CD4-positive, CD25-positive, alpha-beta regulatory T cell (primary cell): ENCODE measurements at regions not wholly inside any gene's neighbourhood (a gene's known extent, or its start where the extent isn't known, plus 50 kb on each side); places are given as distances from the start of the nearest gene placed in this dataset.

Experiments
- ATAC-seq, 2 donors: fragments of 150-1000 bp; cut with Tn5 transposase; one replicate each; pipeline ENCODE4 v1.10.0; 2021; ENCODE audit warnings: low read depth in 2 of 2, moderate number of reproducible peaks in 2 of 2, moderate library complexity in 1 of 2
- DNase-seq, 3 donors: peaks; one replicate each; pipeline versions ENCODE4 v3.0.0 to v3.0.0-alpha.2; 2012 to 2022; ENCODE audit warnings: mixed read lengths in 1 of 3
- H3K27ac ChIP-seq: one replicate; pipeline ENCODE4 v1.7.0; 2013; ENCODE audit warnings: mild to moderate bottlenecking, low read length; ENCODE audit not compliant: insufficient read depth, poor library complexity, severe bottlenecking
- H3K27me3 ChIP-seq: one replicate; pipeline ENCODE4 v1.7.0; 2013; ENCODE audit warnings: low read length; ENCODE audit not compliant: control insufficient read depth, insufficient read depth
- H3K36me3 ChIP-seq: one replicate; pipeline ENCODE4 v1.7.0; 2013; ENCODE audit warnings: mild to moderate bottlenecking, low read length, moderate library complexity; ENCODE audit not compliant: control insufficient read depth, insufficient read depth
- H3K4me1 ChIP-seq: 2 replicates; pipeline ENCODE4 v1.7.0; 2013; ENCODE audit warnings: mild to moderate bottlenecking, low read length; ENCODE audit not compliant: insufficient read depth, control insufficient read depth, poor library complexity, severe bottlenecking
- H3K4me3 ChIP-seq: one replicate; pipeline ENCODE4 v1.7.0; 2013; ENCODE audit warnings: low read depth, mild to moderate bottlenecking, low read length, moderate library complexity
- H3K9me3 ChIP-seq, 2 experiments: 1 replicate in 1 of 2; 2 replicates in 1 of 2; pipeline ENCODE4 v1.7.0; 2013; ENCODE audit warnings: low read length in 2 of 2, mild to moderate bottlenecking in 1 of 2, moderate library complexity in 1 of 2; ENCODE audit not compliant: control insufficient read depth in 2 of 2
- H3K27ac Mint-ChIP-seq, 3 donors: one replicate each; pipeline ENCODE4 v1.8.0; 2020 to 2022; ENCODE audit warnings: mild to moderate bottlenecking in 3 of 3, mixed read lengths in 3 of 3, moderate library complexity in 2 of 3
- H3K27me3 Mint-ChIP-seq: one replicate; pipeline ENCODE4 v1.8.0; 2022; ENCODE audit warnings: mild to moderate bottlenecking, mixed read lengths
- H3K36me3 Mint-ChIP-seq: one replicate; pipeline ENCODE4 v1.8.0; 2020; ENCODE audit warnings: mixed read lengths
- H3K4me1 Mint-ChIP-seq, 4 donors: one replicate each; pipeline ENCODE4 v1.8.0; 2020 to 2022; ENCODE audit warnings: mixed read lengths in 4 of 4, mild to moderate bottlenecking in 1 of 4
- H3K4me3 Mint-ChIP-seq, 4 donors: one replicate each; pipeline ENCODE4 v1.8.0; 2020 to 2022; ENCODE audit warnings: mild to moderate bottlenecking in 4 of 4, mixed read lengths in 4 of 4, moderate library complexity in 3 of 4
- H3K9me3 Mint-ChIP-seq, 7 donors: one replicate each; pipeline ENCODE4 v1.8.0; 2020 to 2022; ENCODE audit warnings: mixed read lengths in 7 of 7, mild to moderate bottlenecking in 3 of 7, moderate library complexity in 2 of 7

DNA sequence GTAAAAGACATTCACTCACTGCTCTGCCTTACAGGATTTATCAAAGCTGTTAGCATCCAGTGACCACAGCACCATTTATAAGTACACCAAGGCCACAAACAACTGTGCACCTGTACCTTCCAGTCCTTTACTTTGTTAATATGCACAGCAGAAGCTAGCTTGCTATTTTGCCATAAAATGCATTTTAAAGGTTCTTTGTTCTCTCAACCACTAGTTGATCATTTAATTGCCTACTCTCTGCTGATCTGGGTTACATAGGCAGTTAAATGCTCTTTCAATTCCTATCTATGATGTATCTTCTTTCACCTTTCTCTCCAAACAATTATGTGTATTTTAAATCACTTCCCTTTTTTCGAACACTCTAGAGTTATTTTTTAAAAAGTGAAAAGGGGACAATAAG, 126.4 kb downstream of the SIPA1L2 start:
- DNase-seq (no peak), ATAC-seq (no peak)
- H3K27ac Mint-ChIP-seq = no peak overlapping the region
- Histone ChIP-seq H3K36me3 (no peaks in the 10 kb centered on the region), H3K9me3 (no peaks in the 10 kb centered on the region), H3K27ac (no peak overlapping the region), H3K27me3 (no peaks in the 10 kb centered on the region), H3K4me1 (no peaks in the 10 kb centered on the region), H3K4me3 (no peak overlapping the region)
- H3K36me3 Mint-ChIP-seq = no peaks in the 10 kb centered on the region
- no peaks in the 10 kb centered on the region for H3K27me3 Mint-ChIP-seq
- no peak overlapping the region for H3K4me3 Mint-ChIP-seq
- H3K9me3 Mint-ChIP-seq = peaks cover 0 to 1% (median 0%) of the 10 kb centered on the region in 7 donors
- H3K4me1 Mint-ChIP-seq = no peaks in the 10 kb centered on the region

DNA sequence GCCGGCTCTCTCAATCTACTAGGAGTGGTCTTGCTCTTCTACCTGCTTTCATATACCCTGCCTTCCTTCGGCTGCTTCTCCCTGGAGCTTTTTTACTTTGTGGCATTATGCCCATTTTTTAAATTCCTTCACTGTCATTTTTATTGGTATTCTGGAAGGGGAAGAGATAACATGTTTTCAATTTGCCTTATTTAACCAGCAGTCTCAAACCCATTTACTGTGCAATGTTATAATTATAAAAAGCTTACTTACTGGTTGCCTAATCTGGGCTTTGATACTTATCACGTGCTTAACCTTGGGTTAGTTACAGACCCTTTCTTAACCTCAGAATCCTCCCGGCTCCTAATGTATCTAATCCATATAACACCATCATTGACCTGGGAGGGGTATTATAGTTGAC, 128.1 kb downstream of the SIPA1L2 start:
- no peak overlapping the region for H3K4me3 Mint-ChIP-seq
- DNase-seq = no peak
- Histone ChIP-seq H3K4me3 (no peak overlapping the region), H3K36me3 (no peaks in the 10 kb centered on the region), H3K27me3 (no peaks in the 10 kb centered on the region), H3K9me3 (no peaks in the 10 kb centered on the region), H3K27ac (no peak overlapping the region), H3K4me1 (no peaks in the 10 kb centered on the region)
- H3K4me1 Mint-ChIP-seq = no peaks in the 10 kb centered on the region
- ATAC-seq = no peak
- no peak overlapping the region for H3K27ac Mint-ChIP-seq
- H3K27me3 Mint-ChIP-seq = no peaks in the 10 kb centered on the region
- peaks cover 0 to 3% (median 0%) of the 10 kb centered on the region in 7 donors for H3K9me3 Mint-ChIP-seq
- no peaks in the 10 kb centered on the region for H3K36me3 Mint-ChIP-seq

DNA sequence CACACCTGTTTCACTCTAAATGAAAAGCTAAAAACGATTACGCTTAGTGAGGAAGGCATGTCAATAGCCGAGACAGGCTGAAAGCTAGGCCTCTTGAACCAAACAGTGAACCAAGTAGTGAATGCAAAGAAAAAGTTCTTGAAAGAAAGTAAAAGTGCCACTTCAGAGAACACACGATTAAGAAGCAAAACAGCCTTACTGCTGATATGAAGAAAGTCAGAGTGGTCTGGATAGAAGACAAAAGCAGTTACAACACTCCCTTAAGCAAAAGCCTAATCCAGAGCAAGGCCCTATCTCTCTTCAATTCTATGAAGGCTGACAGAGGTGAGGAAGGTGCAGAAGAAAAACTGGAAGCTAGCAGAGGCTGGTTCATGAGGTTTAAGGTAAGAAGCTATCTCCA, 130.7 kb downstream of the SIPA1L2 start:
- Mint-ChIP-seq H3K4me1 (no peaks in the 10 kb centered on the region), H3K4me3 (no peak overlapping the region), H3K9me3 (peaks cover 0 to 3% (median 0%) of the 10 kb centered on the region in 7 donors), H3K27me3 (no peaks in the 10 kb centered on the region), H3K27ac (no peak overlapping the region), H3K36me3 (no peaks in the 10 kb centered on the region)
- Histone ChIP-seq H3K27me3 (no peaks in the 10 kb centered on the region), H3K27ac (no peak overlapping the region), H3K36me3 (no peaks in the 10 kb centered on the region), H3K4me3 (no peak overlapping the region), H3K4me1 (no peaks in the 10 kb centered on the region), H3K9me3 (no peaks in the 10 kb centered on the region)
- ATAC-seq (no peak), DNase-seq (no peak)

DNA sequence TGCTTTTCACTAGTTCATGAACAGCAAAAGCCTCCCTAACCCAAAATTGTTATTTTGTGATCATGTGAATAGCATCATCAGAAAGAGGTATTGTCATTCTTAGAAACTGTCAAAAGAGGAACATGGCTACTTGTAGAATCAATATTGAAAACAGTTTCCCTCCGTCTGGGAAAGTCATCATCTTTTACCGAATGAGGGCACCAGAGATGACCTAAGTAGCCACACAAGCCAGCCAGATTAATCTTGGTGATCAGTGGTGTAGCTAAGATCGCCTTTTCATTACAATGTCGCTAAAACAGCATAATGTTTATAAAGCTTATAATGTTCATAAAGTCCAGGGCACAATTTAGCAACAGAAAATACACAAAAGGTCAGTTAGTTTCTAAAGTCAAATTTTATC, 136.1 kb downstream of the SIPA1L2 start:
- H3K4me3 Mint-ChIP-seq = no peak overlapping the region
- no peak overlapping the region for H3K4me3 ChIP-seq
- no peak for ATAC-seq
- H3K27me3 Mint-ChIP-seq = no peaks in the 10 kb centered on the region
- no peaks in the 10 kb centered on the region for H3K4me1 Mint-ChIP-seq
- no peak for DNase-seq
- H3K27ac Mint-ChIP-seq = no peak overlapping the region
- peaks cover 0 to 6% (median 0%) of the 10 kb centered on the region in 7 donors for H3K9me3 Mint-ChIP-seq
- no peaks in the 10 kb centered on the region for H3K9me3 ChIP-seq
- no peaks in the 10 kb centered on the region for H3K27me3 ChIP-seq
- no peaks in the 10 kb centered on the region for H3K36me3 ChIP-seq
- no peak overlapping the region for H3K27ac ChIP-seq
- H3K4me1 ChIP-seq = no peaks in the 10 kb centered on the region
- H3K36me3 Mint-ChIP-seq = no peaks in the 10 kb centered on the region

DNA sequence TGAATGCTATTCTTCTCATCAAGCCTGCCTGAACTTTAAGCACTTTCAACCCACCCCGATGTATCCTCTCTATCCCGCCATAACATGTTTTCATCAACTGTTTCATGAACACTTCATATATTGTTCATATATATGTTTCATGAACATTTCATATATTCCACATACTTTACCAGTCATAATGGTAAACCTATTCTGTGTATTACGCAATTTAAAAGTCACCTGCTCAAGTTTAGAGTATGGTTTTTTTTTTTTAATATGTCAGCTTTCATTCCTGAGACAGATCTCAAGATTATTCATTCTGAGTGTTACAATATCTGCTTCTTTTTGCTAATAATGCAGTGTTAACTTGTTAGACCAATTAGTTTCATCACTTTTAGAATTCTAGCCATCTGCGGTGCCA, 140.7 kb downstream of the SIPA1L2 start:
- no peak for ATAC-seq
- no peaks in the 10 kb centered on the region for H3K27me3 Mint-ChIP-seq
- no peaks in the 10 kb centered on the region for H3K4me1 Mint-ChIP-seq
- DNase-seq = no peak
- Histone ChIP-seq H3K4me1 (no peaks in the 10 kb centered on the region), H3K4me3 (no peak overlapping the region), H3K9me3 (no peaks in the 10 kb centered on the region), H3K36me3 (no peaks in the 10 kb centered on the region), H3K27ac (no peak overlapping the region), H3K27me3 (no peaks in the 10 kb centered on the region)
- H3K36me3 Mint-ChIP-seq = no peaks in the 10 kb centered on the region
- no peak overlapping the region for H3K27ac Mint-ChIP-seq
- H3K9me3 Mint-ChIP-seq = peaks cover 0 to 5% (median 0%) of the 10 kb centered on the region in 7 donors
- no peak overlapping the region for H3K4me3 Mint-ChIP-seq

DNA sequence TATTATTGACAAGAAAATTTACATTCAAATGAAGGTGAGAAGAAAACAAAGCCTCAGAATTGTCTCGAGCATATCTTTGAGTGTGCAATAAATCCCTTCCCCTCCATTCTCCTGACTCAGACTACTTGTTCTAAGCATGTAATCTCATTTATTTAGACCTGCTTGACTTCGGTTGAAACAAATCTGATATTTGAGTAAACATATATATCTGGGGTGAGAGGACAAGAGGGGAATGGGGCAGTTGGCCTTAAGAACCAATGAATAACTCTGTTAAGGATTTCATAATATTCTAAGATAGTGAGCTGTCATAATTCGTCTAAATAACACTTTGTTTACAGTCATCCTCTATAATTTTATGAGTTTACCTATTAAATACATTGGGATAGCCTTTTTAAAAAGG, 142.7 kb downstream of the SIPA1L2 start:
- no peaks in the 10 kb centered on the region for H3K36me3 Mint-ChIP-seq
- no peaks in the 10 kb centered on the region for H3K27me3 Mint-ChIP-seq
- no peak for ATAC-seq
- H3K27me3 ChIP-seq = no peaks in the 10 kb centered on the region
- no peaks in the 10 kb centered on the region for H3K4me1 ChIP-seq
- H3K4me3 ChIP-seq = no peak overlapping the region
- no peaks in the 10 kb centered on the region for H3K9me3 ChIP-seq
- H3K36me3 ChIP-seq = no peaks in the 10 kb centered on the region
- H3K27ac Mint-ChIP-seq = no peak overlapping the region
- no peak overlapping the region for H3K4me3 Mint-ChIP-seq
- DNase-seq = no peak
- H3K4me1 Mint-ChIP-seq = no peaks in the 10 kb centered on the region
- H3K9me3 Mint-ChIP-seq = peaks cover 0 to 3% (median 0%) of the 10 kb centered on the region in 7 donors
- no peak overlapping the region for H3K27ac ChIP-seq

DNA sequence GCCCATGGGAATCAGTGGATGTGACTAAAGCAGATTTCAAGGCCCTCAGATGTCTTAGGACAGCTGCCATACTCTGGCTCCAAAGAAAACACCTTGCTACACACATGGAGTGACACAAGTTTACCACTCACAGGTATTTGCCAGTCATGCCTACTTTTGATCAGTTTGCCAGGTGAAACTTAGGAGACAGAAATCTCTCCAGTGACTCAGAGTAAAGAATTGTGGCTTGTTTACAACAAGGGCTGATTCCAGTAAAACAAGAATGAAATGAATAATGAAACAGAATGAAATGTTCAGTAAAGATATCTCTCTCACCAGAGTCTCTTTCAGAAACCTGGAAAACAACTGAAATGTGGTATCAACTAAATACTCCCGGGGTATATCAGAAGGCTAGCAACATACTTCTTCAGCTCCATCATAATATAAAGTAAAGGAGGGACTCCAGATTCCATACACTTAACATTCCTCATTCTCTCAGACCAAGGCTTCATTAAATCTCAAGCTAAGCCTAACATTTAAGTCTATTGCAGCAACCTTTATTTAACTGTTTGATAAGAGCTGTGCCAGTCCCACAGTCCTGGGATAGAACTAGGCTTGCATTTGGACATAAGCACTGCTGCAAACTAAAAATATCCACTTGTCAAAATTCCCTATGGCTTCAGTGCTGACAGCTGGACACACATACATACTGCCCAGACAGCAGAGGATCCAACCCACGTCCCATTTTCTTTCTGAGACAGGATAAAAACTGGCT, 143.3 kb downstream of the SIPA1L2 start:
- H3K4me3 ChIP-seq = no peak overlapping the region
- Mint-ChIP-seq H3K27me3 (no peaks in the 10 kb centered on the region), H3K36me3 (no peaks in the 10 kb centered on the region), H3K4me1 (no peaks in the 10 kb centered on the region), H3K9me3 (peaks cover 0 to 3% (median 0%) of the 10 kb centered on the region in 7 donors), H3K27ac (no peak overlapping the region), H3K4me3 (no peak overlapping the region)
- H3K27me3 ChIP-seq = no peaks in the 10 kb centered on the region
- ATAC-seq = no peak
- no peaks in the 10 kb centered on the region for H3K4me1 ChIP-seq
- no peak overlapping the region for H3K27ac ChIP-seq
- H3K9me3 ChIP-seq = no peaks in the 10 kb centered on the region
- DNase-seq = no peak
- H3K36me3 ChIP-seq = no peaks in the 10 kb centered on the region

DNA sequence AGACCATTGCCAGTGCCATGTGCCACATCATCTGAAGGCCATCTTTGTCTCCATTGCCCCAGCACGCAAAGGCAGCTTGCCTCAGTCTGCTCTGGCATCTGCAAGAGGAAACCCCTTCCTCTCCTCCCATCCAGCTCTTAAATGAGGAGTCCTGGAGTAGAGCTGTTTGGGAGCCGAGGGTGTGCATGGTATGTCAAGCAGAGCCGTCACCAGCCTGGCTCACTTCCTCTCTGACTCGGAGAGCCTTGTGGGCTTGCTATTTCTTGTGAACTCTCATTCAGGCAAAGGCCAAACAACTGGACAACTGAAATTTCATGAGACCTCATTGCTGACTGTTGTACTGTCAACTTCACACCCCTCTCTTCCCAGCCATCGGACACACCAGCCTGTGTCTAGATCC, 143.9 kb downstream of the SIPA1L2 start:
- no peak for DNase-seq
- H3K36me3 ChIP-seq = no peaks in the 10 kb centered on the region
- H3K4me1 ChIP-seq = no peaks in the 10 kb centered on the region
- H3K4me3 ChIP-seq = no peak overlapping the region
- no peaks in the 10 kb centered on the region for H3K27me3 ChIP-seq
- H3K27ac ChIP-seq = no peak overlapping the region
- H3K27ac Mint-ChIP-seq = no peak overlapping the region
- H3K9me3 Mint-ChIP-seq = peaks cover 0 to 3% (median 0%) of the 10 kb centered on the region in 7 donors
- H3K4me3 Mint-ChIP-seq = no peak overlapping the region
- no peaks in the 10 kb centered on the region for H3K9me3 ChIP-seq
- no peak for ATAC-seq
- no peaks in the 10 kb centered on the region for H3K4me1 Mint-ChIP-seq
- no peaks in the 10 kb centered on the region for H3K36me3 Mint-ChIP-seq
- no peaks in the 10 kb centered on the region for H3K27me3 Mint-ChIP-seq
